IgD-negative memory B cell (primary cell): ENCODE measurements at regions not wholly inside any gene's neighbourhood (a gene's known extent, or its start where the extent isn't known, plus 50 kb on each side); places are given as distances from the start of the nearest gene placed in this dataset.

Experiments used
- H3K27ac Mint-ChIP-seq, 3 donors: one replicate each; pipeline ENCODE4 v1.8.0; 2020 to 2022; ENCODE audit warnings: mild to moderate bottlenecking in 3 of 3, mixed read lengths in 3 of 3, moderate library complexity in 1 of 3
- H3K27me3 Mint-ChIP-seq: one replicate; pipeline ENCODE4 v1.8.0; 2021; ENCODE audit warnings: mixed read lengths
- H3K36me3 Mint-ChIP-seq: one replicate; pipeline ENCODE4 v1.8.0; 2020; ENCODE audit warnings: mild to moderate bottlenecking, mixed read lengths
- H3K4me1 Mint-ChIP-seq, 3 donors: one replicate each; pipeline ENCODE4 v1.8.0; 2020 to 2022; ENCODE audit warnings: mixed read lengths in 3 of 3, mild to moderate bottlenecking in 1 of 3
- H3K4me3 Mint-ChIP-seq, 4 donors: one replicate each; pipeline ENCODE4 v1.8.0; 2020 to 2022; ENCODE audit warnings: mild to moderate bottlenecking in 4 of 4, mixed read lengths in 4 of 4, moderate library complexity in 3 of 4
- H3K9me3 Mint-ChIP-seq, 3 donors: one replicate each; pipeline ENCODE4 v1.8.0; 2020 to 2021; ENCODE audit warnings: mixed read lengths in 3 of 3, mild to moderate bottlenecking in 1 of 3

DNA sequence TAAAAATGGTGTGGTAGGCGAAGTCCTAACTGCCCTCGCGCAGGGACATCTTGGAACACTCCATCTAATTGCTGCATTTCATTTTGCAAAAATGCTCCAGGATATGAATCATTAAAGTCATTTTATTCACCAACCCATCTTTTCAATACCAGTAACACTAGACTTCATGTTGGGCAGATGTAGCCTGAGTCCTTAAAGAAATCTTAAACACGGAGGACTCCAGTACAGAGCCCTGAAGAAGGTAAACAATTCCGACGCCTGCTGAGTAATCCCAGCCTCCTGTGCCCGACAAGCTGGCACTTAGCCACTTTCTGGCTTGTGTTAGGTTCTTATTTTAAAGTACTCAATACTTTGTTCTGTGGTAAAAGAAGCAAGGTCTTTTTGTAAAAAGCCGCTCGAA, 58.0 kb upstream of the IRS2 start:
- Mint-ChIP-seq H3K9me3 (peaks cover 0 to 3% (median 2%) of the 10 kb centered on the region in 3 donors), H3K4me1 (peaks cover 0 to 1% (median 0%) of the 10 kb centered on the region in 3 donors), H3K4me3 (no peak overlapping the region), H3K27ac (no peak overlapping the region), H3K36me3 (no peaks in the 10 kb centered on the region), H3K27me3 (peaks cover 8% of the 10 kb centered on the region)

DNA sequence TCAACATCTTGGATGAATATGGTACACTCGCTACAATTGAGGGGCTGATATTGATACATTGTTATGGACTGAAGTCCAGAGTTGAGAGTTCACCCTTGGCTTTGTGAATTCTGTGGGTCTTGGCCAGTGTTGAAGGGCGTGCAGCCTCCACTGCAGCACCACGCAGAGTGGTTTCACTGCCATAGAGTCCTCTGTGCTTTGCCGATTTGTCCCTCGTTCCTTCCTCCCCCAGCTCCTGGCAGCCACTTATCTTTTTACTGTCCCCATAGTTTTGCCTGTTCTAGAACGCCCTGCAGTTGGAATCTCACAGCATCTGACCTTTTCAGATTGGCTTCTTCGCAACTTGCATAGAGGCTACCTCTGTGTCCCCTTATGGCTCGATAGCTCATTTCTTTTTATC, 57.3 kb upstream of the IRS2 start:
- Mint-ChIP-seq H3K4me3 (no peak overlapping the region), H3K27me3 (peaks cover 7% of the 10 kb centered on the region), H3K27ac (no peak overlapping the region), H3K36me3 (no peaks in the 10 kb centered on the region), H3K9me3 (no peaks in the 10 kb centered on the region), H3K4me1 (no peaks in the 10 kb centered on the region)

DNA sequence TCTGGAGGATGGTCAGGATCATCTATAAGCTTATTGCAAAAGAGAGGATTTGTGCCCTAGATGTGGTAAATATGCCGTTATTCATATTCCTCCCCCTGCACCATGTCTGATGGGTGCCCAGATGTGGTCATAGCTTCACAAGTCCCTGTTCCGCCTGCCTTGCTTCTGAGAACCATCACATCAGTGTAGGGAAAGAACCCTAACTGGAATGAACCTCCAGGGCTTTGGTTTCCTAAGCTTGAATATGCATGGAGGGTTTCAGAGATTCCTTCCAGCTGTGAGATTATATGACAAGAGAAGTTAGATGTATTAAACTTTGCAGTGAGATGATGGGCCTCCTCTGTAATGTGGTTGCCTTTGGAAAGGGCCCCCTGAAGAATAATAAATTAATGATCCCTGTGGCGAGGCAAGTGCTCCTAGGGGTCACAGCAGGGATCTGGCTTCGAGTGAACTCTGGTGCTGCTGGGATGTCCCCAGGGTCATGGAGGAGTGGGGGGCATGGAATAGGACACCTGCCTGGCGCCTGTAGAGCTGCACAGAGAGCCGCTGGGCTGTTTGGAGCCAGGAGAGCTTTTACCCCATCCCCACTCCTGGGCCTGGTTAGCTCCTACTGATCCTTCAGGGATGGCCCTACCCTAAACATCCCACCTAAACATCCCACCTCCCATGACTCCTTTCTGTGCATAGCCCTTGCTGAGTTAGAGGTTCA, 56.0 kb upstream of the IRS2 start:
- H3K4me3 Mint-ChIP-seq, result no peak overlapping the region
- H3K9me3 Mint-ChIP-seq, result no peaks in the 10 kb centered on the region
- H3K4me1 Mint-ChIP-seq, result no peaks in the 10 kb centered on the region
- peaks cover 7% of the 10 kb centered on the region for H3K27me3 Mint-ChIP-seq
- no peaks in the 10 kb centered on the region for H3K36me3 Mint-ChIP-seq
- H3K27ac Mint-ChIP-seq, result no peak overlapping the region

DNA sequence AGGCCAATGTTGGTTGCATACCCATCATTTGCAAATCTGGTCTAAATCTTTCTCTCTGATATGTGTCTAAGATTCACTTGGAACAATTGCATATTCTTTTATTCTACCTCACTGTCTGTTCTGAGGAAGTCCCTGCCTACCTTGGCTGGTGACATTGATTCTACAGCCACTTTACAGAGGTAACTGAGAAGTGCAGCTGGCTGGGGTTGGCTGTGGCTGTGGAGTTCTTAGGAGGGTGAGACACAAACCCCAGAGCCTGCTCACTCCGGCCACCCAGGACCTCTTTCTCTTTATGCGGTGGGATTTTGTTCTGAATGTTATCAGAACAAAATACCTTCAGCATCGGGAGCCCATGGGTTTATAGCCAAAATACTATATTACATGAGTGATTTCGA, 54.5 kb upstream of the IRS2 start:
- H3K9me3 Mint-ChIP-seq, result no peaks in the 10 kb centered on the region
- no peaks in the 10 kb centered on the region for H3K4me1 Mint-ChIP-seq
- H3K27me3 Mint-ChIP-seq, result peaks cover 9% of the 10 kb centered on the region
- no peak overlapping the region for H3K27ac Mint-ChIP-seq
- H3K4me3 Mint-ChIP-seq, result no peak overlapping the region
- H3K36me3 Mint-ChIP-seq, result no peaks in the 10 kb centered on the region

DNA sequence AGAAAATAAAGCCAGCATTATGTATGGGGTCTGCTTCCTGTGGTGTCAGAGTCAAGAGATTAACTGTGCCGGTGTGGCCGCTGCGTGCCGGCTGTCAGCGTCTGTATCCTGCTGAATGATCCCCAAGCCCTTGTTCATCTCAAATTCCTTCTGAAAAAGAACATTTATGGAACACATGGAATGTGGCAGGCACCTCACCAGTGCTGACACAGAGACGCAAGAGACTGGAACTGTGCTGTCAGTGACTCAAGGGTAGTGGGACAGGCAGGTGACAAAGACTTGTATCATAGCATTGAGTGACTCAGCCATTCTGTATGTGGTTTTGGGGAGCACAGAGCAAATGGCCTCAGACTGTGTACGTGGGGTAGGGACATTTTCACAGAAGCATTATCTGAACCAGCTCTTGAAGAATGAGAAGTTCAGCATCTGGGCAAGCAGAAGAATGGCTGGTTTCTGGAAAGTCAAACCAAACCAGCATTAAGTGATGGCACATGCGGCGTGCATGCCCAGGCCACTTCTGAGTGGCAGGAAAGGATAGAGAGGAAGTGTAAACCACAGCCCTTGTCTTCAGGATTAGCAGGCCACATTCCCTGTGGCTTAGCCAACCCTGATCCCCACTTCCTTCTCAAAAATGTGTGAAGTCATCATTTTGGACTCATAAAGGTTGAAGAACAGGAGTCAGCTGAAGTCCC, 54.0 kb upstream of the IRS2 start:
- Mint-ChIP-seq H3K36me3 (no peaks in the 10 kb centered on the region), H3K4me3 (no peak overlapping the region), H3K27me3 (peaks cover 9% of the 10 kb centered on the region), H3K4me1 (no peaks in the 10 kb centered on the region), H3K9me3 (no peaks in the 10 kb centered on the region), H3K27ac (no peak overlapping the region)

DNA sequence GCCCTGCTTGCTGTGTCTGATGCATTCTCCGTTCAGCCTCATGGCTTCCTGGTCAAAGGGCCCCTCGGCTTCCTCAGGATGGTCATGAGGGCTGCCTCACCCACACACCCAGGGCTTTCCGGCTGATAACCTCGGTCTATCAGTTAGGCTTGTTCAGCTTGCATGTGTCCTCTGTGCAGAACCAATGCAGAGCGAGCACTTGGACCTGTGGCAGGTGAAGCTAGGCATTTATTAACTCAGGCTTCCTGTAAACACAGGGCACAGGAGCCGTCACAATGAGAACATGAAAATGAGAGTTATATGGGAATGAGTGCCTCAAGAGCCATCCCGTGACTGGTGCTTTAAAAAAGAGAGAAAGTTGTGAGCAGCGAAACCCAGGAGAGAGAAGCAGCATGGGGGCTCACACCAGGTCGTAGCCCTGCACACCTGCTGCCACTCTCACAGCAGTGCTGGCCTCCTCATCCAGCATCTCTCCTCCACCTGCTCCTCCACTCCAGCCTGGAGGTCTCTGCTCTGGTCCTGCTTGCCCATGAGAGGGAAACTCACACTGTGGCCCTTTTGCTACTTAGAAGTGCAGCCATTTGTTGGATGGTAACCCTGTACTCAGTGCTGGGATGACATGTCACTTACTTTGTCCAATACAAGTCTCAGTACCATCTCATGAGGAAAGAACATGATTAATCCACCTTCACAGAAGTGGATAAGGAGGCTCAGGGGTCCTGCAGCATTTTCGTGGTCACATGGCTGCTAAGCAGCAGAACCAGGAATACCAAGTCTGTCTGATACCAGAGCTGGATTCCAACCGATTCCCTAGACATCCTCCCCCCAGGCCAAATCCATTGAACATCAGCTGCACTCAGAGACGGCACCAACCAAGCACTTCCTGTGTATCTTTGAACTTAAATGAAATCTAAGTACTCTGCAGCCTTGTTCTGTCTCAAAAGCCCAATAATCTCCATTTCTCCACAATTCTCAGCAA, 50.5 kb upstream of the IRS2 start:
- Mint-ChIP-seq H3K4me1 (no peaks in the 10 kb centered on the region), H3K27me3 (peaks cover 10% of the 10 kb centered on the region), H3K36me3 (no peaks in the 10 kb centered on the region), H3K4me3 (no peak overlapping the region), H3K9me3 (peaks cover 0 to 3% (median 0%) of the 10 kb centered on the region in 3 donors), H3K27ac (no peak overlapping the region)
